IMR-90 (cell line): ENCODE measurements at regions not wholly inside any gene's neighbourhood (a gene's known extent, or its start where the extent isn't known, plus 50 kb on each side); places are given as distances from the start of the nearest gene placed in this dataset.

Experiments
- ATAC-seq: fragments of 200-7000 bp; cut with Tn5 transposase; 2 replicates; pipeline ENCODE4 v1.9.1; 2020; ENCODE audit warnings: low read depth, mild to moderate bottlenecking, moderate library complexity
- BruUV-seq: library from RNA; stranded (reverse); fragments of 400-500 nt; replicated peaks from 2 replicates; lab custom pipeline; 2021; lab: Mats Ljungman, UMichigan
- CTCF ChIA-PET: fragments of 300-600 bp; formaldehyde crosslinking; extraction: SDS; loops from one replicate; lab custom pipeline; 2021; ENCODE audit warnings: antibody characterized with exemption; lab: Yijun Ruan, JAX
- POLR2A ChIA-PET: fragments of 300-600 bp; sonication (Branson Sonifier 250); formaldehyde crosslinking; loops from one replicate; lab custom pipeline; 2022; ENCODE audit warnings: antibody characterized with exemption; ENCODE audit not compliant: unreplicated experiment; lab: Charles Lee
- DNase-seq: peaks from one replicate; pipeline ENCODE4 v3.0.0; 2013
- H2AFZ ChIP-seq: replicated peaks from 2 replicates; pipeline ENCODE3; 2013; ENCODE audit warnings: low read length, mild to moderate bottlenecking; ENCODE audit not compliant: poor library complexity
- H2AK5ac ChIP-seq: 2 replicates; pipeline ENCODE4 v1.6.1; 2013; ENCODE audit warnings: low read depth, low read length, inconsistent platforms
- H2AK9ac ChIP-seq: replicated peaks from 2 replicates; pipeline ENCODE3; 2013; ENCODE audit warnings: mild to moderate bottlenecking, low read depth, low read length, moderate library complexity; ENCODE audit not compliant: poor library complexity
- H2BK120ac ChIP-seq: 2 replicates; pipeline ENCODE4 v1.6.1; 2013; ENCODE audit warnings: low read depth, low read length, inconsistent platforms
- H2BK15ac ChIP-seq: 3 replicates; pipeline ENCODE4 v1.6.1; 2013; ENCODE audit warnings: low read depth, low read length, inconsistent platforms
- H2BK20ac ChIP-seq: 2 replicates; pipeline ENCODE4 v1.6.1; 2013; ENCODE audit warnings: low read depth, mild to moderate bottlenecking, inconsistent platforms, low read length, moderate library complexity
- H2BK5ac ChIP-seq: 2 replicates; pipeline ENCODE4 v1.6.1; 2013; ENCODE audit warnings: mild to moderate bottlenecking, low read depth, low read length, inconsistent platforms; ENCODE audit not compliant: poor library complexity, severe bottlenecking
- H3K14ac ChIP-seq: replicated peaks from 2 replicates; pipeline ENCODE4 v1.6.1; 2013; ENCODE audit warnings: low read depth, low read length, inconsistent platforms
- H3K18ac ChIP-seq: 2 replicates; pipeline ENCODE4 v1.6.1; 2013; ENCODE audit warnings: low read depth, low read length, control low read depth
- H3K23ac ChIP-seq: 2 replicates; pipeline ENCODE4 v1.6.1; 2013; ENCODE audit warnings: low read depth, low read length, inconsistent platforms
- H3K27ac ChIP-seq: 2 replicates; pipeline ENCODE4 v1.5.1; 2013; ENCODE audit warnings: mild to moderate bottlenecking, control low read depth, low read length; ENCODE audit not compliant: insufficient read depth
- H3K27me3 ChIP-seq: 2 replicates; pipeline ENCODE4 v1.6.1; 2013; ENCODE audit warnings: low read length; ENCODE audit not compliant: control insufficient read depth, insufficient read depth
- H3K36me3 ChIP-seq: 2 replicates; pipeline ENCODE4 v1.6.1; 2013; ENCODE audit warnings: low read length, mixed read lengths; ENCODE audit not compliant: control insufficient read depth, insufficient read depth
- H3K4ac ChIP-seq: 2 replicates; pipeline ENCODE4 v1.6.1; 2013; ENCODE audit warnings: low read depth, low read length, inconsistent platforms
- H3K4me1 ChIP-seq: 2 replicates; pipeline ENCODE4 v1.6.1; 2013; ENCODE audit warnings: low read length, mixed read lengths; ENCODE audit not compliant: control insufficient read depth, insufficient read depth
- H3K4me2 ChIP-seq: 2 replicates; pipeline ENCODE4 v1.6.1; 2013; ENCODE audit warnings: low read depth, mild to moderate bottlenecking, control low read depth, low read length, moderate library complexity
- H3K4me3 ChIP-seq: 2 replicates; pipeline ENCODE4 v1.5.1; 2013; ENCODE audit warnings: low read depth, mild to moderate bottlenecking, control low read depth, low read length, moderate library complexity; ENCODE audit not compliant: insufficient read depth
- H3K56ac ChIP-seq: 2 replicates; pipeline ENCODE4 v1.6.1; 2013; ENCODE audit warnings: low read length, inconsistent platforms; ENCODE audit not compliant: insufficient read depth; ENCODE audit errors: extremely low read depth
- H3K79me1 ChIP-seq, 2 experiments: 2 replicates each; pipeline ENCODE4 v1.6.1; 2013; ENCODE audit warnings: low read length in 2 of 2, inconsistent platforms in 1 of 2, low read depth in 1 of 2
- H3K9ac ChIP-seq: 2 replicates; pipeline ENCODE4 v1.6.1; 2013; ENCODE audit warnings: low read depth, low read length, control low read depth
- H3K9me1 ChIP-seq: 2 replicates; pipeline ENCODE4 v1.6.1; 2013; ENCODE audit warnings: low read length, inconsistent platforms; ENCODE audit not compliant: insufficient read depth
- H3K9me3 ChIP-seq: 2 replicates; pipeline ENCODE4 v1.6.1; 2013; ENCODE audit warnings: low read length; ENCODE audit not compliant: control insufficient read depth, insufficient read depth
- H4K20me1 ChIP-seq: 2 replicates; pipeline ENCODE4 v1.6.1; 2013; ENCODE audit warnings: low read length, inconsistent platforms; ENCODE audit not compliant: insufficient read depth
- H4K5ac ChIP-seq: 2 replicates; pipeline ENCODE4 v1.6.1; 2013; ENCODE audit warnings: mild to moderate bottlenecking, low read depth, low read length, control low read depth
- H4K8ac ChIP-seq, 2 experiments: 2 replicates each; pipeline ENCODE4 v1.6.1; 2013; ENCODE audit warnings: low read depth in 2 of 2, low read length in 2 of 2, control low read depth in 1 of 2, inconsistent platforms in 1 of 2
- H4K91ac ChIP-seq: 2 replicates; pipeline ENCODE4 v1.6.1; 2013; ENCODE audit warnings: low read depth, low read length, inconsistent platforms; ENCODE audit not compliant: insufficient read depth
- BHLHE40 ChIP-seq: fragments of 150-350 bp; IDR thresholded peaks from 2 replicates; pipeline ENCODE4 v1.6.1; 2016; ENCODE audit warnings: mild to moderate bottlenecking, low read depth, low read length
- CEBPB ChIP-seq: IDR thresholded peaks from 2 replicates; pipeline ENCODE4 v1.6.1; 2012; ENCODE audit warnings: low read depth, low read length, improper control_type of control experiment
- CHD1 ChIP-seq: IDR thresholded peaks from 2 replicates; pipeline ENCODE4 v1.6.1; 2012; ENCODE audit warnings: low read depth, low read length, improper control_type of control experiment
- FOS ChIP-seq: fragments of 150-350 bp; IDR thresholded peaks from 2 replicates; pipeline ENCODE4 v1.6.1; 2016; ENCODE audit warnings: low read depth, low read length
- MAFK ChIP-seq: IDR thresholded peaks from 2 replicates; pipeline ENCODE4 v1.6.1; 2012; ENCODE audit warnings: low read depth, low read length, improper control_type of control experiment
- MAZ ChIP-seq: IDR thresholded peaks from 2 replicates; pipeline ENCODE4 v1.6.1; 2012; ENCODE audit warnings: low read depth, mild to moderate bottlenecking, low read length, improper control_type of control experiment, moderate library complexity, borderline replicate concordance
- MXI1 ChIP-seq: IDR thresholded peaks from 2 replicates; pipeline ENCODE4 v1.6.1; 2012; ENCODE audit warnings: low read depth, mild to moderate bottlenecking, low read length, moderate library complexity, borderline replicate concordance
- NFE2L2 ChIP-seq: fragments of 150-350 bp; IDR thresholded peaks from 2 replicates; pipeline ENCODE4 v1.6.1; 2016; ENCODE audit warnings: low read depth, mild to moderate bottlenecking, low read length
- POLR2A ChIP-seq: IDR thresholded peaks from 2 replicates; pipeline ENCODE4 v1.6.1; 2012; ENCODE audit warnings: mild to moderate bottlenecking, low read depth, low read length
- RAD21 ChIP-seq: IDR thresholded peaks from 2 replicates; pipeline ENCODE4 v1.6.1; 2012; ENCODE audit warnings: low read length, improper control_type of control experiment
- RCOR1 ChIP-seq: IDR thresholded peaks from 2 replicates; pipeline ENCODE4 v1.6.1; 2012; ENCODE audit warnings: mild to moderate bottlenecking, low read length, improper control_type of control experiment; ENCODE audit not compliant: insufficient replicate concordance
- RFX5 ChIP-seq: IDR thresholded peaks from 2 replicates; pipeline ENCODE4 v1.8.0; 2012; ENCODE audit warnings: low read depth, mild to moderate bottlenecking, low read length, moderate library complexity
- SMC3 ChIP-seq: fragments of 150-350 bp; IDR thresholded peaks from 2 replicates; pipeline ENCODE4 v1.6.1; 2016; ENCODE audit warnings: low read depth, mild to moderate bottlenecking, antibody characterized with exemption, low read length, moderate library complexity
- WGBS, 2 experiments: methylation state at CpG; one replicate each; pipeline versions ENCODE4 v1.1.5 to v1.1.7; 2013; ENCODE audit warnings: missing lambda C conversion rate in 2 of 2; ENCODE audit not compliant: insufficient read length in 1 of 2; ENCODE audit errors: extremely low coverage in 2 of 2; 5-methylcytosine and 5-hydroxymethylcytosine counted together
- dilution Hi-C: fragments of 300-500 bp; cut with HindIII; formaldehyde crosslinking; loops from one replicate; pipeline ENCODE4 v1.14.3; 2018; ENCODE audit warnings: low sequenced_read_pairs; ENCODE audit not compliant: unreplicated experiment
- in situ Hi-C: fragments of 300-500 bp; cut with MboI; formaldehyde crosslinking; loops from 3 replicates; pipeline ENCODE4 v1.14.3; 2019; ENCODE audit warnings: low sequenced_read_pairs, inconsistent platforms, mixed read lengths
- intact Hi-C: fragments of 100-400 bp; cut with micrococcal nuclease; formaldehyde crosslinking; loops from 2 replicates; pipeline ENCODE4 v1.10.0; 2022
- TF ChIP-seq, protein P1 (sequence below): conservative IDR thresholded peaks from 2 replicates; pipeline ENCODE4 v1.5.1; 2012; ENCODE audit warnings: mild to moderate bottlenecking, low read depth, low read length, improper control_type of control experiment
- TF ChIP-seq, protein P2 (sequence below): fragments of 150-350 bp; IDR thresholded peaks from 2 replicates; pipeline ENCODE4 v1.6.1; 2017; ENCODE audit warnings: mild to moderate bottlenecking, antibody characterized with exemption, low read length, low read depth
- TF ChIP-seq, protein P3 (sequence below): fragments of 150-350 bp; IDR thresholded peaks from 2 replicates; pipeline ENCODE4 v1.6.1; 2016; ENCODE audit warnings: low read depth, mild to moderate bottlenecking, low read length, moderate library complexity, borderline replicate concordance

DNA sequence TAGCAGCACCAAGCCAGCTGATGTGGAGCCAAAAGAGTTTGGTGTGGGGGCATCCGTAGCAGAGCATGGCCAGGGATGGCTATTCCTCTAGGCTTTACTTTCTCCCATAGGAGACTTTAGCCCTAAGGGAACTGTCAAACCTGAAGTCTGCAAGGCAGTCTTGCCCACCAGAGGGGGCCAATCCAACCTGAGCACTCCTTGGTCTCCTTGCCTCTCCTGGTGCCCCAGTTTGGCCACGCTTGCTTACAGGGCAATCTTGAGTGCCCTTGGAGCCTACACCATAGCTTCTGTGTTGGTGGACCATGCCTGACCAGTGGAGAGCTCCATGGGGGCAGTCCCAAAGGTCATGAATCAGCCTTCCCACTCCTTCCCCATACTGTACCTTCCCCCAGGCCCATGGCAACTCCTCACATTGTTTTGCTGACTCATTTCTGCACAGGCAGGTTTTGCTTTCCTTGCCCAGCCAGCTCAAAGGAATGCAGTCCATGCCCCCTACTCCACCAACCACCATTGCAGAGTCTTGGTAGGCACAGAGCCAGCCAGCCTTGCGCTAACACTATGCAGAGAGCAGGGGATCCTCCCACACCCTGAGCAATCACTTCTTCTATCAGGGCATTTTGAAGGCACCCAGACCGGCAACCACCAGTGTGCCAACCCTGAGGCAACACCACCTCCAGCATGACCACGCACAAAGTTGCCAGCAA is 1421.2 kb upstream of the RAG2 start:
- ATAC-seq (no peak), DNase-seq (no peak)
- Histone ChIP-seq H2BK20ac (no peak overlapping the region), H3K56ac (no peak overlapping the region), H4K91ac (no peak overlapping the region), H3K9me3 (peaks cover 12% of the 10 kb centered on the region), H4K5ac (no peak overlapping the region), H4K8ac (no peak overlapping the region), H3K18ac (no peak overlapping the region), H2AK5ac (no peak overlapping the region), H3K14ac (no peak overlapping the region), H4K20me1 (no peaks in the 10 kb centered on the region), H2BK5ac (no peak overlapping the region), H3K9ac (no peak overlapping the region), H3K4me1 (no peaks in the 10 kb centered on the region), H3K27me3 (no peaks in the 10 kb centered on the region), H2BK120ac (no peak overlapping the region), H3K9me1 (no peaks in the 10 kb centered on the region), H2AFZ (no peak overlapping the region), H2AK9ac (no peak overlapping the region), H3K23ac (no peak overlapping the region), H3K79me1 (no peaks in the 10 kb centered on the region), H3K4me2 (no peak overlapping the region), H3K4me3 (no peak overlapping the region), H3K4ac (no peak overlapping the region), H3K36me3 (no peaks in the 10 kb centered on the region), H3K27ac (no peak overlapping the region), H2BK15ac (no peak overlapping the region)
- dilution Hi-C loops (no loop called here), intact Hi-C loops (no loop called here), in situ Hi-C loops (no loop called here)
- WGBS, 2 experiments: 100% methylated on average over 1 of the region's 5 CpGs; no CpG with 5 or more reads in 1 of the 2 experiments
- ChIA-PET POLR2A (no interaction called here), CTCF (no interaction called here)
- no TSS peak for BruUV-seq
- no peak for TF ChIP-seq FOS
- TF ChIP-seq NFE2L2: no peak
- TF ChIP-seq, protein P1, sequence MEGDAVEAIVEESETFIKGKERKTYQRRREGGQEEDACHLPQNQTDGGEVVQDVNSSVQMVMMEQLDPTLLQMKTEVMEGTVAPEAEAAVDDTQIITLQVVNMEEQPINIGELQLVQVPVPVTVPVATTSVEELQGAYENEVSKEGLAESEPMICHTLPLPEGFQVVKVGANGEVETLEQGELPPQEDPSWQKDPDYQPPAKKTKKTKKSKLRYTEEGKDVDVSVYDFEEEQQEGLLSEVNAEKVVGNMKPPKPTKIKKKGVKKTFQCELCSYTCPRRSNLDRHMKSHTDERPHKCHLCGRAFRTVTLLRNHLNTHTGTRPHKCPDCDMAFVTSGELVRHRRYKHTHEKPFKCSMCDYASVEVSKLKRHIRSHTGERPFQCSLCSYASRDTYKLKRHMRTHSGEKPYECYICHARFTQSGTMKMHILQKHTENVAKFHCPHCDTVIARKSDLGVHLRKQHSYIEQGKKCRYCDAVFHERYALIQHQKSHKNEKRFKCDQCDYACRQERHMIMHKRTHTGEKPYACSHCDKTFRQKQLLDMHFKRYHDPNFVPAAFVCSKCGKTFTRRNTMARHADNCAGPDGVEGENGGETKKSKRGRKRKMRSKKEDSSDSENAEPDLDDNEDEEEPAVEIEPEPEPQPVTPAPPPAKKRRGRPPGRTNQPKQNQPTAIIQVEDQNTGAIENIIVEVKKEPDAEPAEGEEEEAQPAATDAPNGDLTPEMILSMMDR: no peak
- no peak for TF ChIP-seq RFX5
- TF ChIP-seq SMC3: no peak
- no peak for TF ChIP-seq BHLHE40
- no peak for TF ChIP-seq MXI1
- TF ChIP-seq RCOR1: no peak
- no peak for TF ChIP-seq POLR2A
- no peak for TF ChIP-seq MAFK
- TF ChIP-seq, protein P2, sequence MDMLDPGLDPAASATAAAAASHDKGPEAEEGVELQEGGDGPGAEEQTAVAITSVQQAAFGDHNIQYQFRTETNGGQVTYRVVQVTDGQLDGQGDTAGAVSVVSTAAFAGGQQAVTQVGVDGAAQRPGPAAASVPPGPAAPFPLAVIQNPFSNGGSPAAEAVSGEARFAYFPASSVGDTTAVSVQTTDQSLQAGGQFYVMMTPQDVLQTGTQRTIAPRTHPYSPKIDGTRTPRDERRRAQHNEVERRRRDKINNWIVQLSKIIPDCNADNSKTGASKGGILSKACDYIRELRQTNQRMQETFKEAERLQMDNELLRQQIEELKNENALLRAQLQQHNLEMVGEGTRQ: no peak
- no peak for TF ChIP-seq MAZ
- no peak for TF ChIP-seq RAD21
- TF ChIP-seq, protein P3, sequence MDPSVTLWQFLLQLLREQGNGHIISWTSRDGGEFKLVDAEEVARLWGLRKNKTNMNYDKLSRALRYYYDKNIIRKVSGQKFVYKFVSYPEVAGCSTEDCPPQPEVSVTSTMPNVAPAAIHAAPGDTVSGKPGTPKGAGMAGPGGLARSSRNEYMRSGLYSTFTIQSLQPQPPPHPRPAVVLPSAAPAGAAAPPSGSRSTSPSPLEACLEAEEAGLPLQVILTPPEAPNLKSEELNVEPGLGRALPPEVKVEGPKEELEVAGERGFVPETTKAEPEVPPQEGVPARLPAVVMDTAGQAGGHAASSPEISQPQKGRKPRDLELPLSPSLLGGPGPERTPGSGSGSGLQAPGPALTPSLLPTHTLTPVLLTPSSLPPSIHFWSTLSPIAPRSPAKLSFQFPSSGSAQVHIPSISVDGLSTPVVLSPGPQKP: no peak
- TF ChIP-seq CHD1: no peak
- no peak for TF ChIP-seq CEBPB
